ENCODE measurements at regions not wholly inside any gene's neighbourhood (a gene's known extent, or its start where the extent isn't known, plus 50 kb on each side); places are given as distances from the start of the nearest gene placed in this dataset.

DNA sequence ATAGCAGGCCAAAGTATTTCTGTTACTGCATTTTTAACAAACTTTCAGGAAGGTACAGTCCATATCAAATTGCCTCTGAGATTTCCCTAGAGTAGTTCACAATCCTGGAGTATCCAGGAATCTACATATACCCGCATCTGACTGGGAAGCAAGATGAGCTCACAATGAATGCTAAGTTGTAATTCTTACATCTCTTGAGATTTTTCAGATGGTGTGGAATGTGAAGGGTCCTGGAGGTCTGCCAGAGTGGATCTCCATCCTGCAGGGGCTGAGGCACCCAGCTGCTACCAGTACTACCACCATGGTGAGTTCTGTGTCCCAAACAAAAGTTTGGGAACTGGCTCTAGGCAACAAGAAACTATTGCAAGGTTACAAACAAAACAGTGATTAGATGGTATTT, 156.7 kb upstream of the CCDC54 start:
- TF ChIP-seq, protein P1, sequence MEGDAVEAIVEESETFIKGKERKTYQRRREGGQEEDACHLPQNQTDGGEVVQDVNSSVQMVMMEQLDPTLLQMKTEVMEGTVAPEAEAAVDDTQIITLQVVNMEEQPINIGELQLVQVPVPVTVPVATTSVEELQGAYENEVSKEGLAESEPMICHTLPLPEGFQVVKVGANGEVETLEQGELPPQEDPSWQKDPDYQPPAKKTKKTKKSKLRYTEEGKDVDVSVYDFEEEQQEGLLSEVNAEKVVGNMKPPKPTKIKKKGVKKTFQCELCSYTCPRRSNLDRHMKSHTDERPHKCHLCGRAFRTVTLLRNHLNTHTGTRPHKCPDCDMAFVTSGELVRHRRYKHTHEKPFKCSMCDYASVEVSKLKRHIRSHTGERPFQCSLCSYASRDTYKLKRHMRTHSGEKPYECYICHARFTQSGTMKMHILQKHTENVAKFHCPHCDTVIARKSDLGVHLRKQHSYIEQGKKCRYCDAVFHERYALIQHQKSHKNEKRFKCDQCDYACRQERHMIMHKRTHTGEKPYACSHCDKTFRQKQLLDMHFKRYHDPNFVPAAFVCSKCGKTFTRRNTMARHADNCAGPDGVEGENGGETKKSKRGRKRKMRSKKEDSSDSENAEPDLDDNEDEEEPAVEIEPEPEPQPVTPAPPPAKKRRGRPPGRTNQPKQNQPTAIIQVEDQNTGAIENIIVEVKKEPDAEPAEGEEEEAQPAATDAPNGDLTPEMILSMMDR (IDR thresholded peaks at IDR 0.05; ENCODE audit: insufficient read depth, low read length), result no peak
- TF ChIP-seq POLR2AphosphoS5 (IDR thresholded peaks at IDR 0.05; ENCODE audit: low read depth), result no peak
- TF ChIP-seq, protein P2, sequence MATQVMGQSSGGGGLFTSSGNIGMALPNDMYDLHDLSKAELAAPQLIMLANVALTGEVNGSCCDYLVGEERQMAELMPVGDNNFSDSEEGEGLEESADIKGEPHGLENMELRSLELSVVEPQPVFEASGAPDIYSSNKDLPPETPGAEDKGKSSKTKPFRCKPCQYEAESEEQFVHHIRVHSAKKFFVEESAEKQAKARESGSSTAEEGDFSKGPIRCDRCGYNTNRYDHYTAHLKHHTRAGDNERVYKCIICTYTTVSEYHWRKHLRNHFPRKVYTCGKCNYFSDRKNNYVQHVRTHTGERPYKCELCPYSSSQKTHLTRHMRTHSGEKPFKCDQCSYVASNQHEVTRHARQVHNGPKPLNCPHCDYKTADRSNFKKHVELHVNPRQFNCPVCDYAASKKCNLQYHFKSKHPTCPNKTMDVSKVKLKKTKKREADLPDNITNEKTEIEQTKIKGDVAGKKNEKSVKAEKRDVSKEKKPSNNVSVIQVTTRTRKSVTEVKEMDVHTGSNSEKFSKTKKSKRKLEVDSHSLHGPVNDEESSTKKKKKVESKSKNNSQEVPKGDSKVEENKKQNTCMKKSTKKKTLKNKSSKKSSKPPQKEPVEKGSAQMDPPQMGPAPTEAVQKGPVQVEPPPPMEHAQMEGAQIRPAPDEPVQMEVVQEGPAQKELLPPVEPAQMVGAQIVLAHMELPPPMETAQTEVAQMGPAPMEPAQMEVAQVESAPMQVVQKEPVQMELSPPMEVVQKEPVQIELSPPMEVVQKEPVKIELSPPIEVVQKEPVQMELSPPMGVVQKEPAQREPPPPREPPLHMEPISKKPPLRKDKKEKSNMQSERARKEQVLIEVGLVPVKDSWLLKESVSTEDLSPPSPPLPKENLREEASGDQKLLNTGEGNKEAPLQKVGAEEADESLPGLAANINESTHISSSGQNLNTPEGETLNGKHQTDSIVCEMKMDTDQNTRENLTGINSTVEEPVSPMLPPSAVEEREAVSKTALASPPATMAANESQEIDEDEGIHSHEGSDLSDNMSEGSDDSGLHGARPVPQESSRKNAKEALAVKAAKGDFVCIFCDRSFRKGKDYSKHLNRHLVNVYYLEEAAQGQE (IDR thresholded peaks at IDR 0.05; ENCODE audit: insufficient replicate concordance, low read depth), result no peak

All from HL-60 (cell line).